Activated CD4-positive, alpha-beta T cell treated with anti-CD3 and anti-CD28 coated beads, Interleukin-2, amount 10 ng/mL, durations not matched to agents 7 days and 5 days (primary cell): ENCODE measurements at regions not wholly inside any gene's neighbourhood (a gene's known extent, or its start where the extent isn't known, plus 50 kb on each side); places are given as distances from the start of the nearest gene placed in this dataset.
A peak's percentile ranks its signal among the peaks of the same experiment; 100 is the strongest.

Experiments used
- CTCF ChIA-PET: fragments of 350-600 bp; sonication (Branson Sonifier 250); formaldehyde crosslinking; loops from one replicate; lab custom pipeline; 2021; ENCODE audit warnings: antibody characterized with exemption; lab: Charles Lee
- POLR2A ChIA-PET: fragments of 350-600 bp; sonication (Branson Sonifier 250); formaldehyde crosslinking; loops from one replicate; lab custom pipeline; 2021; ENCODE audit warnings: antibody characterized with exemption; lab: Charles Lee
- DNase-seq: peaks from one replicate; pipeline ENCODE4 v3.0.0-alpha.2; 2020
- H3K27ac Mint-ChIP-seq: one replicate; pipeline ENCODE4 v1.8.0; 2021; ENCODE audit warnings: mild to moderate bottlenecking, moderate library complexity, mixed read lengths
- H3K27me3 Mint-ChIP-seq: one replicate; pipeline ENCODE4 v1.8.0; 2021; ENCODE audit warnings: mixed read lengths
- H3K36me3 Mint-ChIP-seq: one replicate; pipeline ENCODE4 v1.8.0; 2021; ENCODE audit warnings: low read depth, mixed read lengths
- H3K4me1 Mint-ChIP-seq: one replicate; pipeline ENCODE4 v1.8.0; 2021; ENCODE audit warnings: mixed read lengths
- H3K4me3 Mint-ChIP-seq: one replicate; pipeline ENCODE4 v1.8.0; 2021; ENCODE audit warnings: mild to moderate bottlenecking, moderate library complexity, mixed read lengths
- H3K9me3 Mint-ChIP-seq: one replicate; pipeline ENCODE4 v1.8.0; 2021; ENCODE audit warnings: mixed read lengths

DNA sequence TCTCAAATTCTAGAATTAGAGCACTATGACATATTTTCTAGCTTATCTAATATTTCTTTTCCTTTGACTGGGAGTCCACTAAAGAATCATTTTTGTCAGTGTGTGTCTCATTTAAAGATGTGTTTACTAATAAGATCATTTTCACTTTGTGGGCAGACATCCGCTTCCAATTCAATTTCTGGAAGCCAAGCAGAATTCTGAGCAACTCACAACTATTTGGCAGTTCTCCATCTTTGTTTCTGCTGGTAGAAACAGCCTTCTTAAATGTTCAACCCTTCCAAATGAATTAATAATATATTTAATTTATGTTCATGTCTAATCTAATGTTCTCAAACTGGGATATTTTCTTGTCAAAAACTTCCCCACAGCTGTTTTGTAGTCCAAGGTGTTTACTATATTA lies 411.8 kb downstream of the KCTD12 start:
- H3K27me3 Mint-ChIP-seq, result peaks cover 6% of the 10 kb centered on the region
- H3K9me3 Mint-ChIP-seq, result no peaks in the 10 kb centered on the region
- POLR2A ChIA-PET, result no interaction called here
- H3K4me1 Mint-ChIP-seq, result no peaks in the 10 kb centered on the region
- no peaks in the 10 kb centered on the region for H3K36me3 Mint-ChIP-seq
- CTCF ChIA-PET, result interaction anchor here (0.6 kb wide), 1 partner anchor 789 kb away, joined by 3 read pairs; no protein-coding TSS in a partner anchor
- DNase-seq, result no peak
- no peak overlapping the region for H3K4me3 Mint-ChIP-seq
- no peak overlapping the region for H3K27ac Mint-ChIP-seq

DNA sequence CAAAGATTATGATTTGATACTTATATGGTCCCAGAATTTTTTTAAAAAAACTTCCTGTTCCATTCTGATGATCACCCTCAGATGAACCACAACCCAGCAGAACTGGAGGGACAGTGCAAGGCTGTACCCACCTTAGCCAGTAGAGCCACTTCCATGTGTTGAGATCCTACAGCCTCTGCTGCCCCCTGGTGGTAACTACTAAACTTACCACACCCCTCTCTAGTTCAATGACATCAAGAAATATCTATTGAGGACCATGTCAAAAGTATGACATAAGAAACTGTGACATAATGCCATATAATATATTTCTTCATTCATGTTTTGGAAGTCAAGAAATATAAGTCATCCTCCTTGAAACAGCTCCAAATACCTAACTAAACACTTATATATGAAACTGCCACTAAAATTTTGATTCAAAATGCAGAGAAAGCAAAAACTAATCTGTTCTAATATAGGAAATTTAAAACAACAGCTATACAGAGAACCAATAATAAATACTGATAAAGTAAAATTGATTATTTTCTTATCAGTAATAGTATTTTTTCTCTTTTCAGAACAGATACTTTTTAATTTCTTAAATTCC lies 412.6 kb downstream of the KCTD12 start:
- Mint-ChIP-seq H3K36me3 (no peaks in the 10 kb centered on the region), H3K4me3 (no peak overlapping the region), H3K27ac (no peak overlapping the region), H3K27me3 (peaks cover 8% of the 10 kb centered on the region), H3K4me1 (no peaks in the 10 kb centered on the region), H3K9me3 (no peaks in the 10 kb centered on the region)
- ChIA-PET CTCF (interaction anchor here (0.6 to 1.0 kb wide), 3 partner anchors 152 to 788 kb away, joined by 3 read pairs; no protein-coding TSS in a partner anchor), POLR2A (no interaction called here)
- peak; percentile 81 for DNase-seq

DNA sequence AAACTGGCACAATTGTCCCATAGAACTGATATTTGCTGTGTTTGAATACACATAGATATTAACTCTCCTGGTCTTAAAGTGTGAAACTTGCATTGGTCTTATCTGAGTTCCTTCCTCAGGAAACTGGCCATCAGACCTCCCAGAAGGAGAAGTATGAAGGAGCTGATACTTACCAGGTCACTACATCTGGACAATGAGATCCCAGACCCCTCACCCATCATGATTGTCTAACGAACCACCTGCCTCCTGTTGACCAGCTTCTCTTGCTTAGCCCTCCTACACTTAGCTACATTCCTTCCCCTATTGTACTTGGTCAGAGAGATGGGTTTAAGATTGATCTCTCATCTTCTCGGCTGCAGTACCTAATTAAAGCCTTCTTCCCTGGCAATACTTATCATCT lies 413.3 kb downstream of the KCTD12 start:
- Mint-ChIP-seq H3K27me3 (peaks cover 8% of the 10 kb centered on the region), H3K27ac (no peak overlapping the region), H3K4me1 (no peaks in the 10 kb centered on the region), H3K4me3 (no peak overlapping the region), H3K9me3 (no peaks in the 10 kb centered on the region), H3K36me3 (no peaks in the 10 kb centered on the region)
- no peak for DNase-seq
- ChIA-PET CTCF (interaction anchor here (0.6 to 1.0 kb wide), 2 partner anchors 153 to 778 kb away, joined by 3 read pairs; no protein-coding TSS in a partner anchor), POLR2A (no interaction called here)

GRCh38 chr13:76471486-76471885 lies 414.7 kb downstream of the KCTD12 start:
- Mint-ChIP-seq H3K27me3 (peaks cover 8% of the 10 kb centered on the region), H3K4me1 (no peaks in the 10 kb centered on the region), H3K27ac (no peak overlapping the region), H3K9me3 (no peaks in the 10 kb centered on the region), H3K4me3 (no peak overlapping the region), H3K36me3 (no peaks in the 10 kb centered on the region)
- ChIA-PET POLR2A (no interaction called here), CTCF (interaction anchor here (0.7 kb wide), 1 partner anchor 1371 kb away, joined by 3 read pairs; no protein-coding TSS in a partner anchor)
- no peak for DNase-seq

GRCh38 chr13:76470991-76471390 lies 415.2 kb downstream of the KCTD12 start:
- DNase-seq, result no peak
- H3K4me3 Mint-ChIP-seq, result no peak overlapping the region
- H3K27me3 Mint-ChIP-seq, result peaks cover 5% of the 10 kb centered on the region
- CTCF ChIA-PET, result no interaction called here
- H3K9me3 Mint-ChIP-seq, result no peaks in the 10 kb centered on the region
- no peak overlapping the region for H3K27ac Mint-ChIP-seq
- no peaks in the 10 kb centered on the region for H3K36me3 Mint-ChIP-seq
- POLR2A ChIA-PET, result no interaction called here
- no peaks in the 10 kb centered on the region for H3K4me1 Mint-ChIP-seq

DNA sequence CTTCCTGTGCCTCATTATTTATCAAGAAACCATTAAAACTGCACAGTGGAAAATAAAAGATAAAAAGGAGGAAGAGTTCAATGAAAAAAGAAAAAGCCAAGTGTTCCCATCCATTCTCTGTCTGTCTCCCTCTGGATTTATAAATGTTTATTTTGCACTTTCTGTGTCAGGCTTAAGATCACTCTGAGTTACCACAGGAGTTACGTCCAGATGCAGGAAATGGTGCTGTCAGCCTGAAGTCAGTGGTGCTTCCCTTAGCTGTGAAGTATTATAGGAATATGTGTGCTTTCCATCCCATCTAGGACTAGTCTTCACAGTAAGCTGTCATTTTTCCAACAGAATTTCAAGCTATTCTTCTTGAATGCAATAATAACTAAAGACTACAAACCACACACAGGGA lies 420.2 kb downstream of the KCTD12 start:
- no peak overlapping the region for H3K27ac Mint-ChIP-seq
- DNase-seq, result no peak
- no peak overlapping the region for H3K4me3 Mint-ChIP-seq
- H3K27me3 Mint-ChIP-seq, result peaks cover 2% of the 10 kb centered on the region
- ChIA-PET POLR2A (no interaction called here), CTCF (no interaction called here)
- H3K9me3 Mint-ChIP-seq, result no peaks in the 10 kb centered on the region
- no peaks in the 10 kb centered on the region for H3K4me1 Mint-ChIP-seq
- no peaks in the 10 kb centered on the region for H3K36me3 Mint-ChIP-seq

DNA sequence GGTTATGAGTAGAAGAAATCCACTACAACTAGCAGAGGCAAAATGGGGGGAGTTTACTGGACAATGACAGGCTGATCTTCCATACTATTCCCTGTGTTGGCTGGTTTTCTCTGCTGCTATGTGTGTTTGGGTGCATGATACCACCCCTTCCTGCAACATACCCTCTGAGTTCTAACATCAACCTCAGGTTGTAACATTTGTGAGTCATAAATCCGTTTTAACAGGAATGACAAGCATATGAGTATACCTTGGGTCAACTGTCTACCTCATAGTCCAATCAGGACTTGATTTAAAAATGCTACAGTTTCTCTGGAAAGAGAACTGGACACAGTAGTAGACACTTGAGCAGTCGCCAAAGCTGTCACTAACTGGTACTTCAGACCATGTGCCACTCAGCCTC lies 422.9 kb downstream of the KCTD12 start:
- DNase-seq, result no peak
- no peaks in the 10 kb centered on the region for H3K4me1 Mint-ChIP-seq
- H3K4me3 Mint-ChIP-seq, result no peak overlapping the region
- no peak overlapping the region for H3K27ac Mint-ChIP-seq
- H3K36me3 Mint-ChIP-seq, result no peaks in the 10 kb centered on the region
- H3K9me3 Mint-ChIP-seq, result no peaks in the 10 kb centered on the region
- ChIA-PET POLR2A (no interaction called here), CTCF (no interaction called here)
- no peaks in the 10 kb centered on the region for H3K27me3 Mint-ChIP-seq

GRCh38 chr13:76461999-76462398 lies 424.2 kb downstream of the KCTD12 start:
- DNase-seq, result no peak
- H3K4me1 Mint-ChIP-seq, result no peaks in the 10 kb centered on the region
- no peaks in the 10 kb centered on the region for H3K27me3 Mint-ChIP-seq
- ChIA-PET CTCF (no interaction called here), POLR2A (no interaction called here)
- no peaks in the 10 kb centered on the region for H3K9me3 Mint-ChIP-seq
- H3K36me3 Mint-ChIP-seq, result no peaks in the 10 kb centered on the region
- H3K27ac Mint-ChIP-seq, result no peak overlapping the region
- no peak overlapping the region for H3K4me3 Mint-ChIP-seq

- no peak overlapping the region for H3K4me3 Mint-ChIP-seq
- H3K36me3 Mint-ChIP-seq, result no peaks in the 10 kb centered on the region
- H3K27me3 Mint-ChIP-seq, result no peaks in the 10 kb centered on the region
- H3K9me3 Mint-ChIP-seq, result no peaks in the 10 kb centered on the region
- H3K27ac Mint-ChIP-seq, result no peak overlapping the region
- POLR2A ChIA-PET, result no interaction called here
- no peak for DNase-seq
- CTCF ChIA-PET, result no interaction called here
- H3K4me1 Mint-ChIP-seq, result no peaks in the 10 kb centered on the region
These were observed 424.7 kb downstream of the KCTD12 start for GRCh38 chr13:76461484-76461883.

DNA sequence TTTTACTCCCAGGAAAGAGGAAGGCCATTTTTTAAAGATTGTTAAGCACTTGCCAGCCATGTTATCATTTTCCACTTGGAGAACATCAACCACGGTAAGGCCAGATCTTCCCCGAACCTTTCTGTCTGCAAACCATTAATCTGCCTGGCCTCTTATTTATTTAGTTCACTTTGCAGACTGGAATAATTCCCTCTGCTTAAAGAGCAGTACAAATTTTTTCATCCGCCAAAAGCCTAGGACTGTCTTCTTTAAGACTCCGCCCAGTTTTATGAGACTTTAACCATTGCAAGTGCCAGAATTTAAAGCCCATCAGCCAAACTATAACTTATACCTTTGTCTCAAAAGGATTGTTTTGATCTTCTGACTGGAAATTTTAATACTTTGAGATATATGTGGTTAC lies 426.3 kb downstream of the KCTD12 start:
- ChIA-PET CTCF (no interaction called here), POLR2A (no interaction called here)
- no peak for DNase-seq
- no peaks in the 10 kb centered on the region for H3K9me3 Mint-ChIP-seq
- H3K4me3 Mint-ChIP-seq, result no peak overlapping the region
- H3K27ac Mint-ChIP-seq, result no peak overlapping the region
- H3K27me3 Mint-ChIP-seq, result no peaks in the 10 kb centered on the region
- no peaks in the 10 kb centered on the region for H3K36me3 Mint-ChIP-seq
- H3K4me1 Mint-ChIP-seq, result no peaks in the 10 kb centered on the region

DNA sequence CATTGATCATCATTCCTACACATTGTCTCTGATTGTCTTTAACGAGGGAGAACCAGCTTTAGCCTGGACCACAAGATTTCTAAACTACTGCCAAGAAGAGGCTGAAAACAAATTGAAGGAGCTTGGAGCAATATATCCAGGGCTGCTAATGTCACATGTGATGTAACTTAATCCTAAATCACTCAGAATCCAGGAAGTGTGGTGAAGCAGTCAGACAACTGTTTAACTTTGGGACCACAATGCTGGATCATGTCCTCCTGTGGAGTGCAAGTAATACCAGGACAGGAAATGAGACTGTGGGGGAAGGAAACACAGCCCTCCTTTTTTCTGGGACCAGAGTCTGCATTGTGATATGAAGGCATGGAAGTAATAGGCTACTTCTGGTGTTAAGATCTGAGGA lies 430.2 kb downstream of the KCTD12 start:
- CTCF ChIA-PET, result no interaction called here
- no peak overlapping the region for H3K27ac Mint-ChIP-seq
- no peak for DNase-seq
- peaks cover 7% of the 10 kb centered on the region for H3K9me3 Mint-ChIP-seq
- H3K4me1 Mint-ChIP-seq, result no peaks in the 10 kb centered on the region
- H3K27me3 Mint-ChIP-seq, result no peaks in the 10 kb centered on the region
- POLR2A ChIA-PET, result no interaction called here
- H3K36me3 Mint-ChIP-seq, result no peaks in the 10 kb centered on the region
- no peak overlapping the region for H3K4me3 Mint-ChIP-seq

- no peaks in the 10 kb centered on the region for H3K4me1 Mint-ChIP-seq
- CTCF ChIA-PET, result no interaction called here
- H3K27ac Mint-ChIP-seq, result no peak overlapping the region
- POLR2A ChIA-PET, result no interaction called here
- no peak for DNase-seq
- H3K4me3 Mint-ChIP-seq, result no peak overlapping the region
- H3K9me3 Mint-ChIP-seq, result peaks cover 7% of the 10 kb centered on the region
- H3K27me3 Mint-ChIP-seq, result no peaks in the 10 kb centered on the region
- no peaks in the 10 kb centered on the region for H3K36me3 Mint-ChIP-seq
These were observed 431.2 kb downstream of the KCTD12 start for GRCh38 chr13:76454991-76455390.

DNA sequence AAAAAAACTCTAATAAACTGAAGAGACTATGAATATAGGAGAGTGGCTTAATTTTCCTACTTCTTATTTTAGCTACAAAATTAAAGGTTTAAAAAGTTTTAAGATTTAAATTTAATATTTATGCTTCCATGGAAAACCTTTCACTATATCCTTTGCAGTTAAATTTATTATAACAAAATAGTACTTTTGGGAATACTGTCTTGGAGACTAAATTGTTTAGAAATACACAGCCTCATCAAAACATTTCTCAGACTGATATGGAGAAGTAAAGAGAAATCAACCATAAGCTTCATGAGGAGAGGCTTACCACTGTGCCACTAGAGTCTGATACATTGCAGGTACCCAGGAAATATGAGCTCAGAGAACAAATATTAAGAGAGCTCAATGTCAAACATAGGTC lies 436.5 kb downstream of the KCTD12 start:
- no peak overlapping the region for H3K4me3 Mint-ChIP-seq
- ChIA-PET POLR2A (no interaction called here), CTCF (no interaction called here)
- H3K27ac Mint-ChIP-seq, result no peak overlapping the region
- H3K4me1 Mint-ChIP-seq, result no peaks in the 10 kb centered on the region
- DNase-seq, result no peak
- no peaks in the 10 kb centered on the region for H3K36me3 Mint-ChIP-seq
- no peaks in the 10 kb centered on the region for H3K27me3 Mint-ChIP-seq
- H3K9me3 Mint-ChIP-seq, result peaks cover 7% of the 10 kb centered on the region

DNA sequence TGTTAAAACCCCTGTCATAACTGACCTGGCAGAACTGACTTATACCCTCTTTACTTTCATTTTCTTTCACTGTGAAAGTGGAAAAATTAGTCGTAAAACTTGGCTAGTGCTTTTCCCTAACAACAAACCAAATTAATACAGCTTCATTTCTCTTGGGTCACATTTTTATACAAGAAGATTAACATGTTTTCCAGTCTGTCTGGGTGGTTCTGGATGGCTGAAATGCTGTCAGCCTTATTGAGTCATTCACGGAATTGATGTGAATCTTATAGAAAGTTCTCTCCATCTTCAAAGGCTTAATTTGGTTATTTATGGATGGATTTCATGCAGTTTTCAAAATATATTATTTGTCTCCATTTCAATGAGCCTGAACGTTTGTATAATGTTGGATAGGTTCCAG lies 440.0 kb downstream of the KCTD12 start:
- ChIA-PET CTCF (no interaction called here), POLR2A (no interaction called here)
- no peak overlapping the region for H3K4me3 Mint-ChIP-seq

More for the DNA sequence above, 440.0 kb downstream of the KCTD12 start:
- DNase-seq, result no peak
- Mint-ChIP-seq H3K36me3 (no peaks in the 10 kb centered on the region), H3K27ac (no peak overlapping the region), H3K9me3 (no peaks in the 10 kb centered on the region), H3K4me1 (no peaks in the 10 kb centered on the region), H3K27me3 (no peaks in the 10 kb centered on the region)
